IMR-90 (cell line): ENCODE measurements at regions not wholly inside any gene's neighbourhood (a gene's known extent, or its start where the extent isn't known, plus 50 kb on each side); places are given as distances from the start of the nearest gene placed in this dataset.

Experiments
- ATAC-seq: fragments of 200-7000 bp; cut with Tn5 transposase; 2 replicates; pipeline ENCODE4 v1.9.1; 2020; ENCODE audit warnings: low read depth, mild to moderate bottlenecking, moderate library complexity
- BruUV-seq: library from RNA; stranded (reverse); fragments of 400-500 nt; replicated peaks from 2 replicates; lab custom pipeline; 2021; lab: Mats Ljungman, UMichigan
- CTCF ChIA-PET: fragments of 300-600 bp; formaldehyde crosslinking; extraction: SDS; loops from one replicate; lab custom pipeline; 2021; ENCODE audit warnings: antibody characterized with exemption; lab: Yijun Ruan, JAX
- POLR2A ChIA-PET: fragments of 300-600 bp; sonication (Branson Sonifier 250); formaldehyde crosslinking; loops from one replicate; lab custom pipeline; 2022; ENCODE audit warnings: antibody characterized with exemption; ENCODE audit not compliant: unreplicated experiment; lab: Charles Lee
- DNase-seq: peaks from one replicate; pipeline ENCODE4 v3.0.0; 2013
- H2AFZ ChIP-seq: replicated peaks from 2 replicates; pipeline ENCODE3; 2013; ENCODE audit warnings: low read length, mild to moderate bottlenecking; ENCODE audit not compliant: poor library complexity
- H2AK5ac ChIP-seq: 2 replicates; pipeline ENCODE4 v1.6.1; 2013; ENCODE audit warnings: low read depth, low read length, inconsistent platforms
- H2AK9ac ChIP-seq: replicated peaks from 2 replicates; pipeline ENCODE3; 2013; ENCODE audit warnings: mild to moderate bottlenecking, low read depth, low read length, moderate library complexity; ENCODE audit not compliant: poor library complexity
- H2BK120ac ChIP-seq: 2 replicates; pipeline ENCODE4 v1.6.1; 2013; ENCODE audit warnings: low read depth, low read length, inconsistent platforms
- H2BK15ac ChIP-seq: 3 replicates; pipeline ENCODE4 v1.6.1; 2013; ENCODE audit warnings: low read depth, low read length, inconsistent platforms
- H2BK20ac ChIP-seq: 2 replicates; pipeline ENCODE4 v1.6.1; 2013; ENCODE audit warnings: low read depth, mild to moderate bottlenecking, inconsistent platforms, low read length, moderate library complexity
- H2BK5ac ChIP-seq: 2 replicates; pipeline ENCODE4 v1.6.1; 2013; ENCODE audit warnings: mild to moderate bottlenecking, low read depth, low read length, inconsistent platforms; ENCODE audit not compliant: poor library complexity, severe bottlenecking
- H3K14ac ChIP-seq: replicated peaks from 2 replicates; pipeline ENCODE4 v1.6.1; 2013; ENCODE audit warnings: low read depth, low read length, inconsistent platforms
- H3K18ac ChIP-seq: 2 replicates; pipeline ENCODE4 v1.6.1; 2013; ENCODE audit warnings: low read depth, low read length, control low read depth
- H3K23ac ChIP-seq: 2 replicates; pipeline ENCODE4 v1.6.1; 2013; ENCODE audit warnings: low read depth, low read length, inconsistent platforms
- H3K27ac ChIP-seq: 2 replicates; pipeline ENCODE4 v1.5.1; 2013; ENCODE audit warnings: mild to moderate bottlenecking, control low read depth, low read length; ENCODE audit not compliant: insufficient read depth
- H3K27me3 ChIP-seq: 2 replicates; pipeline ENCODE4 v1.6.1; 2013; ENCODE audit warnings: low read length; ENCODE audit not compliant: control insufficient read depth, insufficient read depth
- H3K36me3 ChIP-seq: 2 replicates; pipeline ENCODE4 v1.6.1; 2013; ENCODE audit warnings: low read length, mixed read lengths; ENCODE audit not compliant: control insufficient read depth, insufficient read depth
- H3K4ac ChIP-seq: 2 replicates; pipeline ENCODE4 v1.6.1; 2013; ENCODE audit warnings: low read depth, low read length, inconsistent platforms
- H3K4me1 ChIP-seq: 2 replicates; pipeline ENCODE4 v1.6.1; 2013; ENCODE audit warnings: low read length, mixed read lengths; ENCODE audit not compliant: control insufficient read depth, insufficient read depth
- H3K4me2 ChIP-seq: 2 replicates; pipeline ENCODE4 v1.6.1; 2013; ENCODE audit warnings: low read depth, mild to moderate bottlenecking, control low read depth, low read length, moderate library complexity
- H3K4me3 ChIP-seq: 2 replicates; pipeline ENCODE4 v1.5.1; 2013; ENCODE audit warnings: low read depth, mild to moderate bottlenecking, control low read depth, low read length, moderate library complexity; ENCODE audit not compliant: insufficient read depth
- H3K56ac ChIP-seq: 2 replicates; pipeline ENCODE4 v1.6.1; 2013; ENCODE audit warnings: low read length, inconsistent platforms; ENCODE audit not compliant: insufficient read depth; ENCODE audit errors: extremely low read depth
- H3K79me1 ChIP-seq, 2 experiments: 2 replicates each; pipeline ENCODE4 v1.6.1; 2013; ENCODE audit warnings: low read length in 2 of 2, inconsistent platforms in 1 of 2, low read depth in 1 of 2
- H3K9ac ChIP-seq: 2 replicates; pipeline ENCODE4 v1.6.1; 2013; ENCODE audit warnings: low read depth, low read length, control low read depth
- H3K9me1 ChIP-seq: 2 replicates; pipeline ENCODE4 v1.6.1; 2013; ENCODE audit warnings: low read length, inconsistent platforms; ENCODE audit not compliant: insufficient read depth
- H3K9me3 ChIP-seq: 2 replicates; pipeline ENCODE4 v1.6.1; 2013; ENCODE audit warnings: low read length; ENCODE audit not compliant: control insufficient read depth, insufficient read depth
- H4K20me1 ChIP-seq: 2 replicates; pipeline ENCODE4 v1.6.1; 2013; ENCODE audit warnings: low read length, inconsistent platforms; ENCODE audit not compliant: insufficient read depth
- H4K5ac ChIP-seq: 2 replicates; pipeline ENCODE4 v1.6.1; 2013; ENCODE audit warnings: mild to moderate bottlenecking, low read depth, low read length, control low read depth
- H4K8ac ChIP-seq, 2 experiments: 2 replicates each; pipeline ENCODE4 v1.6.1; 2013; ENCODE audit warnings: low read depth in 2 of 2, low read length in 2 of 2, control low read depth in 1 of 2, inconsistent platforms in 1 of 2
- H4K91ac ChIP-seq: 2 replicates; pipeline ENCODE4 v1.6.1; 2013; ENCODE audit warnings: low read depth, low read length, inconsistent platforms; ENCODE audit not compliant: insufficient read depth
- BHLHE40 ChIP-seq: fragments of 150-350 bp; IDR thresholded peaks from 2 replicates; pipeline ENCODE4 v1.6.1; 2016; ENCODE audit warnings: mild to moderate bottlenecking, low read depth, low read length
- WGBS, 2 experiments: methylation state at CpG; one replicate each; pipeline versions ENCODE4 v1.1.5 to v1.1.7; 2013; ENCODE audit warnings: missing lambda C conversion rate in 2 of 2; ENCODE audit not compliant: insufficient read length in 1 of 2; ENCODE audit errors: extremely low coverage in 2 of 2; 5-methylcytosine and 5-hydroxymethylcytosine counted together
- dilution Hi-C: fragments of 300-500 bp; cut with HindIII; formaldehyde crosslinking; loops from one replicate; pipeline ENCODE4 v1.14.3; 2018; ENCODE audit warnings: low sequenced_read_pairs; ENCODE audit not compliant: unreplicated experiment
- in situ Hi-C: fragments of 300-500 bp; cut with MboI; formaldehyde crosslinking; loops from 3 replicates; pipeline ENCODE4 v1.14.3; 2019; ENCODE audit warnings: low sequenced_read_pairs, inconsistent platforms, mixed read lengths
- intact Hi-C: fragments of 100-400 bp; cut with micrococcal nuclease; formaldehyde crosslinking; loops from 2 replicates; pipeline ENCODE4 v1.10.0; 2022
- TF ChIP-seq, protein P1 (sequence below): conservative IDR thresholded peaks from 2 replicates; pipeline ENCODE4 v1.5.1; 2012; ENCODE audit warnings: mild to moderate bottlenecking, low read depth, low read length, improper control_type of control experiment

DNA sequence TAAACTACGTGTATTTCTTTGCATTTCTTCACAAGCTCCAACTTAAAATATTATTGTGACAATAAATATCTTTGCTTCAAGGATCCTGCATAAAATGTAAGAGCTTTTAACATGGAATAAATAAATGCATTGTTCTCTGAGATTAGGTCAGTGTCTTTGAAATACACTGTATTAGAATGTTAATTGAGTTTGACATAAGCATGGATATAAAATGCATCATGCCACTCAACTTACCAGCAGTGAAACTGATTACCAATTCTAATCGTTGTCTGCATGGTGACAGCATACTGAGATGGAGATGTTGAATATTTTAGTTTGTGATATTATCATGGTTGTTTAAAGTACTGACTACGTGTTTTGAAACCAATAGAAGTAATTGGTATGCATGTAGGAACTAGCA is 555.3 kb upstream of the ZNF608 start:
- no peaks in the 10 kb centered on the region for H3K9me3 ChIP-seq
- TF ChIP-seq BHLHE40, result no peak
- TF ChIP-seq, protein P1, sequence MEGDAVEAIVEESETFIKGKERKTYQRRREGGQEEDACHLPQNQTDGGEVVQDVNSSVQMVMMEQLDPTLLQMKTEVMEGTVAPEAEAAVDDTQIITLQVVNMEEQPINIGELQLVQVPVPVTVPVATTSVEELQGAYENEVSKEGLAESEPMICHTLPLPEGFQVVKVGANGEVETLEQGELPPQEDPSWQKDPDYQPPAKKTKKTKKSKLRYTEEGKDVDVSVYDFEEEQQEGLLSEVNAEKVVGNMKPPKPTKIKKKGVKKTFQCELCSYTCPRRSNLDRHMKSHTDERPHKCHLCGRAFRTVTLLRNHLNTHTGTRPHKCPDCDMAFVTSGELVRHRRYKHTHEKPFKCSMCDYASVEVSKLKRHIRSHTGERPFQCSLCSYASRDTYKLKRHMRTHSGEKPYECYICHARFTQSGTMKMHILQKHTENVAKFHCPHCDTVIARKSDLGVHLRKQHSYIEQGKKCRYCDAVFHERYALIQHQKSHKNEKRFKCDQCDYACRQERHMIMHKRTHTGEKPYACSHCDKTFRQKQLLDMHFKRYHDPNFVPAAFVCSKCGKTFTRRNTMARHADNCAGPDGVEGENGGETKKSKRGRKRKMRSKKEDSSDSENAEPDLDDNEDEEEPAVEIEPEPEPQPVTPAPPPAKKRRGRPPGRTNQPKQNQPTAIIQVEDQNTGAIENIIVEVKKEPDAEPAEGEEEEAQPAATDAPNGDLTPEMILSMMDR, result no peak
- no peak overlapping the region for H3K56ac ChIP-seq
- H3K14ac ChIP-seq, result no peak overlapping the region
- CTCF ChIA-PET, result no interaction called here
- H3K27ac ChIP-seq, result no peak overlapping the region
- H3K4me2 ChIP-seq, result no peak overlapping the region
- in situ Hi-C loops (no loop called here), intact Hi-C loops (no loop called here), dilution Hi-C loops (no loop called here)
- H3K9me1 ChIP-seq, result no peaks in the 10 kb centered on the region
- no peak overlapping the region for H4K5ac ChIP-seq
- no peak overlapping the region for H3K9ac ChIP-seq
- no peak overlapping the region for H2AK5ac ChIP-seq
- POLR2A ChIA-PET, result no interaction called here
- no peaks in the 10 kb centered on the region for H3K36me3 ChIP-seq
- H4K91ac ChIP-seq, result no peak overlapping the region
- ATAC-seq (no peak), DNase-seq (no peak)
- no peak overlapping the region for H2AFZ ChIP-seq
- H4K8ac ChIP-seq, result no peak overlapping the region
- H3K4ac ChIP-seq, result no peak overlapping the region
- no peaks in the 10 kb centered on the region for H3K79me1 ChIP-seq
- H3K27me3 ChIP-seq, result no peaks in the 10 kb centered on the region
- H2BK20ac ChIP-seq, result no peak overlapping the region
- no peak overlapping the region for H3K23ac ChIP-seq
- H3K4me3 ChIP-seq, result no peak overlapping the region
- BruUV-seq, result no TSS peak
- H4K20me1 ChIP-seq, result no peaks in the 10 kb centered on the region
- WGBS, 2 experiments, result no CpG with 5 or more reads among the region's 3 CpGs
- no peak overlapping the region for H2BK120ac ChIP-seq
- H2BK5ac ChIP-seq, result no peak overlapping the region
- H2AK9ac ChIP-seq, result no peak overlapping the region
- H3K18ac ChIP-seq, result no peak overlapping the region
- H2BK15ac ChIP-seq, result no peak overlapping the region
- 0 out of 2 replicates have a peak, but pooled peaks cover 1% of the 10 kb centered on the region for H3K4me1 ChIP-seq
